Activated naive CD8-positive, alpha-beta T cell treated with anti-CD3 and anti-CD28 coated beads, Interleukin-2, amount 10 ng/mL, durations not matched to agents 7 days and 5 days (primary cell): ENCODE measurements at regions not wholly inside any gene's neighbourhood (a gene's known extent, or its start where the extent isn't known, plus 50 kb on each side); places are given as distances from the start of the nearest gene placed in this dataset.

Experiments used
- ATAC-seq: fragments of 150-1000 bp; cut with Tn5 transposase; one replicate; pipeline ENCODE4 v1.10.0; 2021; ENCODE audit warnings: low read depth, moderate library complexity
- POLR2A ChIA-PET: fragments of 350-600 bp; sonication (Branson Sonifier 250); formaldehyde crosslinking; loops from one replicate; lab custom pipeline; 2021; ENCODE audit warnings: antibody characterized with exemption; lab: Charles Lee
- DNase-seq: peaks from one replicate; pipeline ENCODE4 v3.0.0; 2021
- H3K27ac Mint-ChIP-seq: one replicate; pipeline ENCODE4 v1.8.0; 2022; ENCODE audit warnings: mild to moderate bottlenecking, mixed read lengths
- H3K27me3 Mint-ChIP-seq: one replicate; pipeline ENCODE4 v1.8.0; 2022; ENCODE audit warnings: mild to moderate bottlenecking, moderate library complexity, mixed read lengths
- H3K36me3 Mint-ChIP-seq: one replicate; pipeline ENCODE4 v1.8.0; 2021; ENCODE audit warnings: mild to moderate bottlenecking, mixed read lengths
- H3K4me1 Mint-ChIP-seq: one replicate; pipeline ENCODE4 v1.8.0; 2021; ENCODE audit warnings: mixed read lengths
- H3K4me3 Mint-ChIP-seq: one replicate; pipeline ENCODE4 v1.8.0; 2022; ENCODE audit warnings: mild to moderate bottlenecking, moderate library complexity, mixed read lengths
- H3K9me3 Mint-ChIP-seq: one replicate; pipeline ENCODE4 v1.8.0; 2021; ENCODE audit warnings: mixed read lengths

DNA sequence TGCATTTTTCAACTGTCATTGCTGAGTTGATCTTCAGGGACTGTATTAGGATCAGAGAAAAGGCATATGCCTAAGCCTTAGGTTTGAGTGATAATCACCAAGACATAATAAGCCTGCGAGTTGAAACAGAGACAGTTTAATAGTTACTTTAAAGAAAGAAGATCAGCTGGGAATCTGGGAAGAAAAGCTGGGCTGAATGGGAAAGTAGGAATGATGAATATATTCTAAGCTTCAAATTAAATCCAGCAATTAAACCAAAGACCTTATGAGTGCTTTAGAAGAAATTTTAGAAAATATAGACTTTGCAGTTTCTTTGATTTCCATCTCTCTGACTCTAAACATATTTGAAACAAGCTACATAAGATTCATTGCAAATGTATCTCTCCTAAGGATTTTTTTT, 222.3 kb downstream of the ENC1 start:
- H3K4me1 Mint-ChIP-seq = no peaks in the 10 kb centered on the region
- no peaks in the 10 kb centered on the region for H3K36me3 Mint-ChIP-seq
- H3K9me3 Mint-ChIP-seq = peaks cover 1% of the 10 kb centered on the region
- peaks cover 13% of the 10 kb centered on the region for H3K27me3 Mint-ChIP-seq
- DNase-seq (no peak), ATAC-seq (no peak)
- H3K27ac Mint-ChIP-seq = no peak overlapping the region
- POLR2A ChIA-PET = no interaction called here
- H3K4me3 Mint-ChIP-seq = no peak overlapping the region

DNA sequence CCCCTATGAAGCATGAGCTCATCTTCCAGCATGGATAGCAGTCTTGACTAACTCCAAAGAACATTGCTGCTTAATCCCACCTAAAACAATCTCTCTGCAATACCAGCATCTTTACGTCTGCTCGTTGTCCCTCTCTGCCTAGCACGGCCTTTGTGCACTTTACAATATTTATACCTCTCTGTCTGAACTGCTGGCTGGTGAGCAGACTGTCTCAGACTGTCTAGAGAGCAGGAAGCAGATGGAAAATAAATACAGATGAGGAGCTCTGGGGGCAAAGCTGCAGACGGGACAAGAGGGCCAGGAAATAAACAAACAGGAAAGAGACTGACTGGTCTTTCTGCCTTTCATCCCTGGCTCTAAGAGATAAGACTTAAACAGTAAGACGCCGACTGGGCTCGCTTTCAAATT, 224.8 kb downstream of the ENC1 start:
- H3K9me3 Mint-ChIP-seq = peaks cover 1% of the 10 kb centered on the region
- POLR2A ChIA-PET = no interaction called here
- H3K4me3 Mint-ChIP-seq = no peak overlapping the region
- peaks cover 13% of the 10 kb centered on the region for H3K27me3 Mint-ChIP-seq
- no peaks in the 10 kb centered on the region for H3K36me3 Mint-ChIP-seq
- no peaks in the 10 kb centered on the region for H3K4me1 Mint-ChIP-seq
- ATAC-seq (no peak), DNase-seq (no peak)
- no peak overlapping the region for H3K27ac Mint-ChIP-seq

DNA sequence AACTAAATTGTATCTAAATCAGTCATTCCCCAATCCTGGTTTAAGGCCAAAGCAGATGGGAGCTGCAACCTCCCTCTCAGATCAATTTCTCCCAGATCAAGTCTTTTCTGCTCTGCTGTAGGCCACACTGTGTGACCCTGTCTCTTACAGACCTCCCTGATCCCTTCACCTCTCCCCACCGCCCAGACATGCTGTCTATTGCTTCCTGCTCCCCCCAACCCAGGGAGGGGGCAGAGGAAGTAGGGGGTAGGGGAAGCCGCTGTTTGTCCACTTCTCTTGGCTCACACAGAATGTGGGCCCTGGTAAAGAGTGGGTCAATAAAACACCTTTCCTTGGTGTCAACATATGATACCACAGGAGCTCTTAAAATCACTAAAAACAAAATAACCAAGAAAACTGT, 226.3 kb downstream of the ENC1 start:
- H3K27me3 Mint-ChIP-seq = peaks cover 13% of the 10 kb centered on the region
- no peaks in the 10 kb centered on the region for H3K36me3 Mint-ChIP-seq
- ATAC-seq (no peak), DNase-seq (no peak)
- H3K4me3 Mint-ChIP-seq = no peak overlapping the region
- no peaks in the 10 kb centered on the region for H3K4me1 Mint-ChIP-seq
- H3K27ac Mint-ChIP-seq = no peak overlapping the region
- POLR2A ChIA-PET = no interaction called here
- H3K9me3 Mint-ChIP-seq = peaks cover 1% of the 10 kb centered on the region

DNA sequence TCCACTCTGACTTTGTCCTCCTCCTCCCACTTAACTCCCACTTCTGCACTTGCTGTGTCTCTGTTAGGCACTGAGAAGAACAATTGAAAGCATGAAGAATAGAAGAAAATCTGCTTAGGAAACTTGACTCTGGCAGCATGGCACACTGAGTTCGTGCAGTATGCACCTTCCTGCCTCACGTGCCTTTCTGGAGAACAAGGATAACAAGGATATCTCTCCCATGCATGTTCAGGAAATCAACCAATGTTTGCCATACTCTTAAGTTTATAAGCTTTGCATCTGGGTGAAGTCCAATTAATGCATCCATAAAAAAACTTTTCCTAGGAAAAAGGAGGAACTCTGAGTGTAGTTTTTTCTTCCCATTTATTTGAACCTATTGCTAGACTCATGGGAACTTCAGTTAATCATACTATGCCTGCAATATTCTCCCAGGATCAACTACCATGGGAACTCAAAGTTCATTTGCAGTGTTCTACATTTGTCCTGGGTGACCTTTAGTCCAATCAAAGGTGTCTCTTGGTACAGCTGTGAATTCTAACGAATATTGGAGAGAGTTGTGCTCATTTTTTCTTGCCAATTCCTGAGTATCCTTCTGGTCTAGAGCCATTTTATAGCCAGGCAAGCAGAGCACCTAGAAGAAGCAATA, 227.0 kb downstream of the ENC1 start:
- Mint-ChIP-seq H3K27me3 (peaks cover 12% of the 10 kb centered on the region), H3K4me3 (no peak overlapping the region), H3K27ac (no peak overlapping the region), H3K4me1 (no peaks in the 10 kb centered on the region), H3K9me3 (no peaks in the 10 kb centered on the region), H3K36me3 (no peaks in the 10 kb centered on the region)
- no peak for ATAC-seq
- no peak for DNase-seq
- POLR2A ChIA-PET = no interaction called here

DNA sequence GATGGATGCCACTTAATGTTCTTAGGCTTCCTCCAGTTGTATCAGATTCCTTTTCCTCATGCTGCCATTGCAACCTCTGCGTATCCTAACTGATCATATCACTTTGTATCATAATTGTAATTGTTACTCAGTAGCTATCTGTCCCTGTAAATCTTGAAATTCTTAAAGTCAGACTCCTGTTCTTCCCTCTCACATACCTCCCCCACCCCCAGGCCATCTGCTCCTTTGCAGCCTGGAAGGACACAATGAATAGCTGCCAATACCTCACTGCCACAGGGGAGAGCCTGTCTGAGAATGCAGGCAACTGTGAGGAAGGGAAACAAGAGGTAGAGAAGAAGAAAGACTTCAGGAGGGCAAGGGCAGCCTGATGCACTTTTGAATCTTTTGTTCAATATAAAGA, 228.5 kb downstream of the ENC1 start:
- no peaks in the 10 kb centered on the region for H3K36me3 Mint-ChIP-seq
- POLR2A ChIA-PET = no interaction called here
- ATAC-seq (no peak), DNase-seq (no peak)
- no peaks in the 10 kb centered on the region for H3K4me1 Mint-ChIP-seq
- no peaks in the 10 kb centered on the region for H3K9me3 Mint-ChIP-seq
- H3K27ac Mint-ChIP-seq = no peak overlapping the region
- H3K4me3 Mint-ChIP-seq = no peak overlapping the region
- H3K27me3 Mint-ChIP-seq = peaks cover 14% of the 10 kb centered on the region

DNA sequence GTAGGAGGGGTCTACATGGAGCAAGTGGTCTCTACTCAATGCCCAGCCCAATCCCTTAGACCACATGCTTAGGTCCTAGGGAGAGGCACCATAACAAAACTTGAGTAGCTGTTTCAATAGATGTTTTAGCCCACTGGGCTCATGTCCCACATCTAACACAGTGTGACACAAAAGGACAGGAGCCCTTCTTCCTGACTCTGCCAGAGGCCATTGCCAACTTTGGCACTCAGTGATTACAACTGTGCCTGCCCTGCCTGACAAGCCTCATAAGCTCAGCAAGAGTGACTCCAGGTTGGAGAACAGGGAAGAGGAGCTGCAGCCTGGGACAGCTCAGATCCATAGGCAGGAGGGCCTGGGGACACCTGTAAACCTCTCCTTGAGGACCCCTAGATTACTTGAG, 230.8 kb downstream of the ENC1 start:
- ATAC-seq = no peak
- no peaks in the 10 kb centered on the region for H3K36me3 Mint-ChIP-seq
- POLR2A ChIA-PET = no interaction called here
- DNase-seq = no peak
- no peak overlapping the region for H3K27ac Mint-ChIP-seq
- no peaks in the 10 kb centered on the region for H3K9me3 Mint-ChIP-seq
- peaks cover 16% of the 10 kb centered on the region for H3K27me3 Mint-ChIP-seq
- H3K4me1 Mint-ChIP-seq = no peaks in the 10 kb centered on the region
- no peak overlapping the region for H3K4me3 Mint-ChIP-seq

DNA sequence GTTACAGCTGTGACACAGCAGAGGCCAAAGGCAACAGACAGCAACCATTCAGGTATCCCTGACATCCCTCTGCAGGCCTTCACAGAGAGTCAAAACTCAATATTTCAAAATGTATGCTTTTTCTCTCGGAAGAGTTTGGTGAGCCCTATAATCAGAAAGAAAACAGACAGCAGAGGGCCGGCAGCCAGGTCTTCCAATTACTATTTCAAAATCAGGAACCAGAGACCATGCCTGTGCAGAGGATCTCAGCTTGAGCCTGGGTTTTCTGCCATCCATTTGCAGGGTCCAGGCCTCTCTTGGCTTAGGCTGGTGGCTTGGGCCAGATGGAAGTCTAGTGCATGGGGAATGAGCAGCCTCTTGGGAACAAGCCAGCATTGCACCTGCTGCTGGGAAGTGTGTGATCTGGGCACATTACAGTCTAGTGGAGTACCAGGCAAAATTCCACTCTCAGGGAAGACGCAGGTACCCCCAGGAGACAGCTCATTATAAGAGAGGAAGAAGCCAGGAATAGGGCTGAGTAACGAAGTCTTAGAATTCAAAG, 231.3 kb downstream of the ENC1 start:
- DNase-seq (no peak), ATAC-seq (no peak)
- H3K9me3 Mint-ChIP-seq = no peaks in the 10 kb centered on the region
- no peak overlapping the region for H3K27ac Mint-ChIP-seq
- H3K4me3 Mint-ChIP-seq = no peak overlapping the region
- H3K27me3 Mint-ChIP-seq = peaks cover 14% of the 10 kb centered on the region
- H3K36me3 Mint-ChIP-seq = no peaks in the 10 kb centered on the region
- no peaks in the 10 kb centered on the region for H3K4me1 Mint-ChIP-seq
- POLR2A ChIA-PET = no interaction called here

DNA sequence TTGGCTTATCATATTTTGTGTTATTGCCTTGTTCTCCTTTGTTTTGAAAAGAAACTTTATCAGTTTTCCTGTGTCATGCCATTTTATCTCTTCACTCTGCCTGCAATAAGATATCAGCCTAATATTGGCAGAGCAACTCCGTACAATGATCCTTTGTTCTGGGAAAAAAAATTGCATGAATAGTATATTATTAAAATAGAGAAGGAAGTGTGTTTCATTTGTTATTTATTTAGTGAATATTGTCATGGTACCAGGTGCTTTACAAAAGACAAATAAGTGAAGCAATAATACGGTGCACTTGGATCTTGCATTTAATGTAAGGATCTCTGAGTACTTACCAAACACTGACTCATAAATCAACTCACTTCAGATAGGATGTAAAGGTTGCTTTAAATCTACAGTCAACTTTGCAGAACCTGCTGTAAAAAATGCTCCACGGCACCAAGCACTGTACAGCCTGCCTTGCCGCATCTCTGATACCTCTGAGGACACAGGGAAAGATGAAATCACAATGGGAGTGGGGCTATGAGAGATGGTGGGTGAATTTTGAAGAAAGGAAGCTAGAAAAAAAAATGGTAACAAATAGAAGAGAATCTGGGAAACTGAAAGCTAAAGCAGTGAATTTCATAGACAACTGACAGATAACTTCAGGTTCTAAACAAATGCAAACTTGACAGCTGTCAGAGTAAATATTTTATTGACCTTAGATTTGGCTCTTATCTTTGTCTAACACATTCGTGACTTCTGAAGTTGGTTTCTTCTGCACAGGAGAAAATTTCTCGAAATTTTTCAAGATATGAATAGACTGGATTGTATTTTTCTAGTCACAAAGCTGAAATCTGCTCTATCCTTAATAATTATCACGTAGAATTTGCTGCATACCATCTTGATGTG, 232.1 kb downstream of the ENC1 start:
- no peak for ATAC-seq

DNA sequence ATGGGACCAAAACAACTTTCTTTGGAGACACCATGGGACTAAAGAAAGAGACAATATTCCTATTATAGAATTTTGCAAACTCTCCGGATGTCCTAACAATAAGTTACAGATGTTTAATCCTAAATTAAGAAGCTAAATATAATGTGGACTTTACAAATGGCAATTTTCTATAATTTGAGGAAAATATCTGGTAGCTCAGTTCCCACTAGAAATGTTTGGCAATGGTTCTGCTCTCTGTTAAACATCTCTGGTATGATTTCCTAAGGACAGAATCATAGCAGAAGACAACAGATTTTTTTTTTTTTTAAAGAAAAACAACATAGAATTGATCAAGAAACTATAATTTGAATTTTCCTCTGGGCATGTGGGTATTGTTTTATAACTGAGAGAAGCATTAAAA, 232.8 kb downstream of the ENC1 start:
- Mint-ChIP-seq H3K27me3 (peaks cover 14% of the 10 kb centered on the region), H3K9me3 (no peaks in the 10 kb centered on the region)

More for the DNA sequence above, 232.1 kb downstream of the ENC1 start:
- POLR2A ChIA-PET = no interaction called here
- Mint-ChIP-seq H3K9me3 (no peaks in the 10 kb centered on the region), H3K4me3 (no peak overlapping the region), H3K36me3 (no peaks in the 10 kb centered on the region), H3K27ac (no peak overlapping the region), H3K4me1 (no peaks in the 10 kb centered on the region), H3K27me3 (peaks cover 14% of the 10 kb centered on the region)
- DNase-seq = no peak

DNA sequence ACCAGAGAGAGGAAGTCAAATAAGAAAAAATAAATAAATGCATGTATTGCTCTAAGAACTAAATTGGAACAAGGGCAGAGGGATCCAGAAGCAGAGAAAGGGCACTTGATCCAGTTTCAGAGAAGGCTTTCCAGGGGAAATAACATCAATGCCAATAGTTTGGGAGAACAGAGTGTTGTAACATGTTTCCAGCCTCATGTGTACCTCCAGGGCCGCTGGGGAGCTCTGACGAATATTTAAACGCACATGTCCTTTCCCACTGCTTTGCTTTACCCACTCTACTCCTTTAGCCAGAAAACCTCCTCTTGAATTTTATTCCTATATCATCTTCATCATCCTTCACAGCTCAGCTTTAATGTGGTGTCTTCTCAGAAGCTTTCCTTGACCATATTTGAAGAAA, 233.7 kb downstream of the ENC1 start:
- ATAC-seq (no peak), DNase-seq (no peak)
- POLR2A ChIA-PET = no interaction called here
- Mint-ChIP-seq H3K4me3 (no peak overlapping the region), H3K27me3 (peaks cover 14% of the 10 kb centered on the region), H3K9me3 (no peaks in the 10 kb centered on the region), H3K4me1 (no peaks in the 10 kb centered on the region), H3K27ac (no peak overlapping the region), H3K36me3 (no peaks in the 10 kb centered on the region)

More for the DNA sequence above, 232.8 kb downstream of the ENC1 start:
- DNase-seq (no peak), ATAC-seq (no peak)
- H3K36me3 Mint-ChIP-seq = no peaks in the 10 kb centered on the region
- H3K27ac Mint-ChIP-seq = no peak overlapping the region
- H3K4me1 Mint-ChIP-seq = no peaks in the 10 kb centered on the region
- H3K4me3 Mint-ChIP-seq = no peak overlapping the region
- POLR2A ChIA-PET = no interaction called here

DNA sequence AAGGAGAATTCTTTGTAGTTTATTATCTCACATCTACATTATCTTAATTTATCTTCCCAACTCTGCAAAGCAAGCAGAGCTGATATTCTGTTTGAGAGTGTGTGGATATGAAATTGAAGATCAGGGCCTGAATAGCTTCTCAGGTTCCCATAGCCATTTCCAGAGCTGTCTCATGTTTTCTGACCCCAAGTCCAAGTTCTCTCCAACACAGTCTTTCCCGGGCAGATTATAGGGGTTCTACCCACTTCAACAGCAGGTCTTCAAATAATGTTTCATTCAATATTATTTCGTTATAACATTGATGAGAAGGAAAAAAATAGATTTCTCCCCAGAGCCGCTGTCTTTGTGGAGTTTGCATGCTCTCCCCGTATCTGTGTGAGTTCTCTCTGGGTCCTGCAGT, 234.9 kb downstream of the ENC1 start:
- no peaks in the 10 kb centered on the region for H3K9me3 Mint-ChIP-seq
- ATAC-seq = no peak
- DNase-seq = no peak
- H3K4me3 Mint-ChIP-seq = no peak overlapping the region
- POLR2A ChIA-PET = no interaction called here
- H3K36me3 Mint-ChIP-seq = no peaks in the 10 kb centered on the region
- no peak overlapping the region for H3K27ac Mint-ChIP-seq
- H3K27me3 Mint-ChIP-seq = peaks cover 14% of the 10 kb centered on the region
- no peaks in the 10 kb centered on the region for H3K4me1 Mint-ChIP-seq

DNA sequence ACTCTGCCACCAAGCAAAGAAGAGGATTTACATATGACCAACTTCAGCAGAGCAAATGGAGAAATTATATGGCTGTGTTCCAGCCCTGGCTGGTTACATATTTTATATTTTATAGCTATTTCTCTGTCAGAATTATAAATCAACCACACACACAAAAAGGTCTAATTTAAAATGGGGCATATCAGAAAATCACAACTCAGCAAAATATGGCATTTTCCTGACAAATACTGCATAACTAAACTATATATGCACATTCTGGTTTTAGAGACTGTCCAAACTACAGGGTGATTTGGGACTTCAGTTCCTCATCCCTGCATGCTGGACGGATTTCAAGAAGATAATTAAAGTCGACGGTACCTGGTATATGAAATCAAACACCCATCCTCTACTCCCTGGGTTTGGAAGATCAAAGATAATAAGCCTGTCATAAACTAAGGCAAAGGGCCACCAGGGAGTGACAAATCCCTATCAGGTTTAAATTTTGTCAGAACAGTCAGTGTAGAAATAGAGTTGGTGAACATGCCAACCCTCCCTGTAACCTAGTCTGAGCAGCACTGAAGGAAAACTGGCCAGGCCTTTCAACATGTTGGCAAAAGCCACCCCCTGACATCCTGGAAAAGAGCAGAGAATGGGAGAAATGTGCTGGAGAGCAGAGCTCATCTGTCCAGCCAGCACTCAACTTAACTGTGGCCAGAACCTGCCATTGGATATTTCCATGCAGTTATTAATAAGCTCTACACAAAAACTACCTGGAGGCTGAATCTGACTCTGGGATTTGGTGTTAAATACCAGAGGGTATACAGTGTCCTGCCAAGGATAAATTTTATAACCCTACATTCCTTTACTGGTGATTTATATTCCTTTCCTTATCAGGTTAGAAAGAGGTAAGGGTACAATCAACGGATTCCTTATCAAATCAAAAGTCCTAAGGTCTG, 235.7 kb downstream of the ENC1 start:
- Mint-ChIP-seq H3K4me3 (no peak overlapping the region), H3K9me3 (no peaks in the 10 kb centered on the region), H3K27me3 (peaks cover 14% of the 10 kb centered on the region), H3K4me1 (no peaks in the 10 kb centered on the region), H3K27ac (no peak overlapping the region), H3K36me3 (no peaks in the 10 kb centered on the region)
- DNase-seq (no peak), ATAC-seq (no peak)
- POLR2A ChIA-PET = no interaction called here

DNA sequence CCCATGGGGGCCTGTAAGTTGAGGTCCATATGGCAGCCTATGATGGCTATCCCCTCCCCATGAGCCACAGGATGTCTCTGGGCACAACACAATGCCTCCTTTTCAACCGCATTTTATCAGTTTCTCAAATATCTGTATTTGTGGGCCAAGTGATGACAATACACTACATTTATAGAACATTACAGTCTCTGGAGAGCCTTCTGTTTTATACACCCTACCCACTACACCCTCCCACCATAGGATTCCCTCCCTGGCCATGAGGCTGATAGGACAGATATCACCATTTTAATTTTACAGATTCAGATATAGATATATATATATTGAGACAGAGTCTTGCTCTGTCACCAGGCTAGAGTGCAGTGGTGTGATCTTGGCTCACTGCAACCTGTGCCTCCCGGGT, 236.8 kb downstream of the ENC1 start:
- Mint-ChIP-seq H3K36me3 (no peaks in the 10 kb centered on the region), H3K27me3 (peaks cover 12% of the 10 kb centered on the region), H3K27ac (no peak overlapping the region), H3K4me1 (no peaks in the 10 kb centered on the region), H3K4me3 (no peak overlapping the region), H3K9me3 (no peaks in the 10 kb centered on the region)
- POLR2A ChIA-PET = no interaction called here
- ATAC-seq (no peak), DNase-seq (no peak)
